Muscle layer of duodenum (tissue), 2 donors: ENCODE measurements at regions not wholly inside any gene's neighbourhood (a gene's known extent, or its start where the extent isn't known, plus 50 kb on each side); places are given as distances from the start of the nearest gene placed in this dataset.

ENCODE experiments used
- H3K27ac ChIP-seq: one replicate; pipeline ENCODE4 v1.7.0; 2013; ENCODE audit warnings: mild to moderate bottlenecking, low read length
- H3K27me3 ChIP-seq: one replicate; pipeline ENCODE4 v1.7.0; 2013; ENCODE audit warnings: low read depth, mild to moderate bottlenecking, control low read depth, low read length
- H3K36me3 ChIP-seq, 2 donors: one replicate each; pipeline ENCODE4 v1.7.0; 2013; ENCODE audit warnings: low read length in 2 of 2, control low read depth in 1 of 2, mild to moderate bottlenecking in 1 of 2; ENCODE audit not compliant: insufficient read depth in 2 of 2, control insufficient read depth in 1 of 2
- H3K4me1 ChIP-seq, 2 donors: one replicate each; pipeline ENCODE4 v1.7.0; 2013; ENCODE audit warnings: low read length in 2 of 2, mild to moderate bottlenecking in 2 of 2, control low read depth in 1 of 2, moderate library complexity in 1 of 2; ENCODE audit not compliant: insufficient read depth in 2 of 2, control insufficient read depth in 1 of 2
- H3K4me3 ChIP-seq, 2 donors: one replicate each; pipeline ENCODE4 v1.7.0; 2013; ENCODE audit warnings: low read length in 2 of 2, low read depth in 1 of 2, mild to moderate bottlenecking in 1 of 2
- H3K9me3 ChIP-seq, 2 donors: one replicate each; pipeline ENCODE4 v1.7.0; 2013; ENCODE audit warnings: low read length in 2 of 2, control low read depth in 1 of 2, mild to moderate bottlenecking in 1 of 2; ENCODE audit not compliant: control insufficient read depth in 1 of 2
- donor health status: healthy.

DNA sequence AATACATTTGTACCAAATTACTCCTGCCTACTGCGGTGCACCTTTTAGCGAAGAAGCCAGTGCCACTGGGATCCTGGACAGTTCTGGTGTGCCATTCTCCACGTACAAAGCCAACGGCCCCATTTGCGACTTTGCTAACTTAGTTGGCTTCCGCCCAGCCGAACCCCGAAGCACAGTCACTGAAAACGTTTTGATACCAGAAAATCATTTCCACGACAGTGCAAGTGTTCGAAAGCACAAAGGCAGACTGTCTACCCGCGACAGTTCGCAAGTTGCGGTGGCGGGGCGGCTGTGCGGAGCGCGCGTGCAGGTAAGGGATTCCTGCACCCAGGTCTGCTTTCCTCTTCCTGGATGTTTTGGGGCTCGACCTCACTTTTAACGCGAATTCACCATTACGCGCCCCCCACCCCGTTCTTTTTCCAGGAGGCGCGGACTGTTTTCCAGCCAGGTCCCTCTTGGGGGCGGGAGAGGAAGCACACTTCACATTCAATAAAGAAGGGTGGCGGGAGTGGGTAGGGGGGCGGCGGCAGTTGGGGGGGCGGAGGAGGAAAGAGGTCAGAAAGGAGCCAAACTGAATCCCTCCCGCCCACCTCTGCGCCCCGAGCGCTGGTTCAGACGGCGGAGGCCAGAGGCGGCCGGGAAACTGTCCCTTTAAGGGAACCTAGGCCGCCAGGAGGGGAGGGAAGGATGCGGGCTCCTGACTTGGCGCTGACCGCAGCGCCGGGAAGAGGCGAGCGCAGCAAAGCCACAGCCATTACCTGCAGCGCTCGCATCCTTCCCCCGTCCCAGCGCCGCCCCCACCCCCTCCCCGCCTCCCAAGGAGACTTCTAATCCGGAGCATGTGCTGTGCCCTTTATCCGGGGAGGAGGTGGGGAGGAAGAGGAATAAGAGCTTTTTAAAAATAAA is 107.4 kb upstream of the KCTD1 start:
- Histone ChIP-seq H3K27ac (no peak overlapping the region), H3K4me3 (peak overlapping the region; percentile 49 to 69)

DNA sequence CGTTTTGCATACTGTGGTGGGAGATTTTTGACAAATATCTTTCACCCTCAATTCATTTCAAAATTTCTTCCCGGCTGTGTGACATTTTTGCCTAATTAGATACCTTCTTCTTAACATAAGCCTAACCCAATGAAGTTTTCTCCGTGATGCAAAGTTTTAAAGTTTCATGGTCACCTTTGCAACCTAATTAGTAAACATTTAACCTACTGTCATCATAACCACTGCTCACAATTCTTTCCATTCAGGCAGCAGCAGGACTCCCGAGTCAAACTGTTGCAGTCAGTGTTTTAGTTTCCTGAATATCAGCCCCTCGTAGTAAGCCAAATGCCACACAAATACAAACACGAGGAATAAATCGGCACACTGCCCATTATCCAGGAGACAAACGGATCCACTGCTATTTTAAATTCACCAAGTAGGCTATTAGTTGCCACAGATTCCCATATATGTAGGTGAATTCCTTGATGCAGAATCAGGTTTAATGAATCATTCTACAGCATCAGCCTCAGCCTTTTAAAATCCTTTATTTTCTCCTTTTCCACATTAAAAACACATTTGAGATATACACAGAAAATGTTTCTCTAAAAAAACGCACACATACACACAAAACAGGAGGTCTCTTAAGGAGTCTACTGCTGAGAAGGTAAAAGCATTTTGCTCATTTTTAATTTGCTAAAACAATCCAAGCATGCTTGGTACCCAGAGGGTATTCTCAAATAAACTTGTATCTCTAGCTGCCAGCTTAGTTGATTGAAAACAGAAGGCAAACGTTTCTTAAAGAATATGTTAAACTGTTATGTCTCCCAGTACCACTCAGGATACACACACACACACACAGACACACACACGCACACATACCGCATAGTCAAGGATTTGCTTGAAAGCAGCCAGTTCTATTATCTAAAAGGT is 106.5 kb upstream of the KCTD1 start:
- H3K9me3 ChIP-seq: no peaks in the 10 kb centered on the region
- H3K36me3 ChIP-seq: no peaks in the 10 kb centered on the region
- H3K27me3 ChIP-seq: no peaks in the 10 kb centered on the region
- H3K27ac ChIP-seq: no peak overlapping the region
- H3K4me3 ChIP-seq: peak overlapping the region in 1 of 2 donors; percentile 69
- peaks cover 8 to 19% of the 10 kb centered on the region in 2 donors for H3K4me1 ChIP-seq

More for the DNA sequence above, 107.4 kb upstream of the KCTD1 start:
- Histone ChIP-seq H3K36me3 (no peaks in the 10 kb centered on the region), H3K4me1 (peaks cover 8 to 19% of the 10 kb centered on the region in 2 donors), H3K27me3 (no peaks in the 10 kb centered on the region), H3K9me3 (no peaks in the 10 kb centered on the region)

DNA sequence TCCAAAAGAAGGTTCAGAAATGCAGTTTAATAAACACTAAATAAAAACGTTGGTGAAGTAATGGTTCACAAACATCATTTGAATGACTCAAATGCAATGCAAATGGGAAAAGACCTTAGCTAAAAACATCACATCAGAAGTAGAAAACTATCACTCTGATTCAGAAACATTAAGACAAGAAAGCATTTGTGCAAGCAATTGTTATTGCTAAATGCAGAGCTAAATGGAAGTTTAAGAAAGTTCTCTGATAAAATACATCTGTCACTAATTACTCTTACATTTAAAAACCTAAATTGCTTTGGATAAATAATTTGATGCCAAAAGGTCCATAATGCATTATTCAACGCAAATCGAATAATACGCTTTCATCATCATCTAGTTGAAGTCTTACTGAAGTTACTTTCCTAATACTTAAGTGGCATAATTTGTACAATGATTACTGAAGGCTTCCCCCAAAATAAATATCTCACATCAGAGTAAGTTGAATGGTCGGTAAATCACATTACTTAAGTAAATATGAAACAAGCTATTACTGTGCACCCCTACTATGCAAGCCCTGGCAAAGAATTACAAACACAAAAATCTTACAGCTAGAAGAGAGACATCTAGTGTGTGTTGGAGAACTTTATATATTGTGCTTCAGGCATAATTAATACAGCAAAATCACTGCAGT is 105.7 kb upstream of the KCTD1 start:
- peaks cover 8 to 19% of the 10 kb centered on the region in 2 donors for H3K4me1 ChIP-seq
- no peak overlapping the region for H3K27ac ChIP-seq
- H3K36me3 ChIP-seq: no peaks in the 10 kb centered on the region
- H3K27me3 ChIP-seq: no peaks in the 10 kb centered on the region
- no peaks in the 10 kb centered on the region for H3K9me3 ChIP-seq
- H3K4me3 ChIP-seq: no peak overlapping the region

DNA sequence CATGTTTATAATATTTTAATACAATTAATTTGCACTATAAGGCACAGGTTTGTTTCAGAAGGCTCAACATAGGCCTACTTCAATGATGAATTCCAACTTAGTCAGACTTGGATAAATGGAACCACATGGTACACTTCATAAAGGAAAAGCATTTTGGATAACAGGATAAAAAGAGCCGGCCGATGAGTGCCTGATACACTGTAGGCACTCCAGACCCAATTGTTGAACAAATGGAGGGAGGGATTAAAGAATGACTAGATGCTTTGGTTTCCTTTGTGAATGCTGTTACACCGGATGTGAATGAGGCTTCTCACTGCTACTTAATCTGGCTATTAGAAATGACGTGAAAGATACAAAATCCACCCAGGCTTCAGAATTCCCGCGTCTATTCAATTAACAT is 104.1 kb upstream of the KCTD1 start:
- H3K9me3 ChIP-seq: no peaks in the 10 kb centered on the region
- no peaks in the 10 kb centered on the region for H3K27me3 ChIP-seq
- no peak overlapping the region for H3K27ac ChIP-seq
- H3K36me3 ChIP-seq: no peaks in the 10 kb centered on the region
- peaks cover 2 to 10% of the 10 kb centered on the region in 2 donors for H3K4me1 ChIP-seq
- H3K4me3 ChIP-seq: no peak overlapping the region

DNA sequence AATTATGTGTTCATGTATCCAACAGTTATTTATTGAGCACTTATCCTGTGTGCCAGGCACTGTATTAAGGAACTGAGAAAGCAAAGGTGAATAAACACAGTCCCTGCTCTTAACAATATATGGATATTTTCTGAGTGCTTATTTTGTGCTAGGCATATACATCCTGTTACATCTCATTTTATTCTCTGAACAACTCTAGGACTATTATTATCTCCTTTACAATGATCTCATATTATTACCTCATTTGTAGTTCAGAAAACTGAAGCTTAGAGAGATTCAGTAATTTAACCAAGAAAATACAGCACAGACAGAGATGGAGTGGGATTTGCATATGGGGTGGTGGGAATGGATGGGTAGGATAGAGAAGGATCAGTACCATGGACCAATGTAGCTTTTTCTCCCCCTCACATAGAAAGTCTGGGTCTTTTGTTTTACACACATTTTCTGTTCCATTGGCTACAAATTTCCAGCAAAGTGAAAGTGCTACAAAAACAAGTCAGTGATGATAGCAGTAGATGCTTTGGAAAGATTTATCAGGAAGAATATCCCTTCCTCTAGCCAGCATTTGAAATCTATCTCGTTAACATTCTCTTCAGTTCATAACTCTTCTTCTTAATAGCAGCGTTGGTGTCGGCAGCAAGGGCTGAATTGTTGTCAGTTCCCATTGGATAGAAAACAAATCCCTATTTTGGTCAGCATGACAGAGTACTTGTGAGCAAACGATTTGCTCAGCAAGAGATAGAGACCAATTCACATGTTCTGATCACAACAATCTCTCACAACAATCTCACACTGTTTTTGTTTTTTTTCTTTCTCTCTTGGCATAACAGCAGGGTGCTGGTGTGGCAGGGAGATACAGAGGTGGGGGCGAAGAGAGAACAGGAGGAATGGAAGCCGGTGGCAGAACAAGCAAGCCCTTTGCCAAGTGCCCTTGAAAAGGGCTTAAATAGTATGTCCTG is 102.2 kb upstream of the KCTD1 start:
- H3K4me1 ChIP-seq: peaks cover 0 to 7% of the 10 kb centered on the region in 2 donors
- no peaks in the 10 kb centered on the region for H3K9me3 ChIP-seq
- H3K36me3 ChIP-seq: no peaks in the 10 kb centered on the region
- no peaks in the 10 kb centered on the region for H3K27me3 ChIP-seq
- H3K27ac ChIP-seq: no peak overlapping the region
- no peak overlapping the region for H3K4me3 ChIP-seq

DNA sequence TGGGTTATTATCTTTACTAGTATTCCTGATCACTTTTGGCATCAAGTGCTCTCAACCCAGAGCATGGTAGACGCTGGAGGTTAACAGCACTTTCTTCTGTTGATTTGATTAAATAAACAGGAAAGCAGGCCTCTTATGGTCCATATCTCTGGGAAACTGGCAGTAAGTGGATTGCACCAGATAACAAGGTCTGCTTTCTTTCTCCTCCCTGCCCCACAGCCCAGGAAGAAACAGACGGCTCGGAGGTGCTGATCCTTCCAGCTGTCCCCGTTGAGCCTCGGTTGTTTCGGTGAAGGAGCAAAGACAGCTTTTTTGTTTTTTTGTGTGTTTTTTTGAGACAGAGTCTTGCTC is 100.8 kb upstream of the KCTD1 start:
- Histone ChIP-seq H3K9me3 (no peaks in the 10 kb centered on the region), H3K27ac (no peak overlapping the region), H3K27me3 (no peaks in the 10 kb centered on the region), H3K4me3 (no peak overlapping the region), H3K36me3 (no peaks in the 10 kb centered on the region), H3K4me1 (no peaks in the 10 kb centered on the region)

DNA sequence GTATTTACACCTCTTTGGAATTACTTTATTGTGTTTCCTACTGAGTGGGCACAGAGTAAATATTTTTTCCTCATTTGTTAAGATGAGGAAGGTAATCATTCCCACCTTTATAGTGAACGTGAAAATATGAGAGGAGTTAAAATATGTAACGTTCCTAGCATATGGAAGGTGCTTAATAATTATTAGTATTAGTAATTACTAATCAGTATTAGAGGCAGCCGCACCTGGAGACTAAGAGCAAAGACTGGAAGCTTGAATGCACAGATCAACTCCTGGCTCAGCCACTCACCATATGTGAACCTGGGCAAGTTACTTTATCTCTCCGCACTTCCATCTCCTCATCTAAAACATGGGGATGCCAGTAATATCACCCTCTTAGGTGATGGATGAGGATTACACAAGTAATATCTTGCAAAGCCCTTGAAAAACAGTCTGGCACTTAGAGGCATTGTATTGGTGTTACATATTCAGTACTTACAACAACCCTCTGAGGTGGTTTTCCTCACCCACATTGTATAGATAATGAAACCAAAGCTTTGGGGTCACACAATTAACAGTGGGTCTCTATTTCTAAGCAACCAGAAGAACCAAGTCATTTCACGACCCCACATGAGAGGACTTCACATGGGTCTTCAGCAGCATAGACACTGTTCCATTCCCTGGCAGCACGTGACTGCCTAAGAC is 100.3 kb upstream of the KCTD1 start:
- H3K27ac ChIP-seq: no peak overlapping the region

DNA sequence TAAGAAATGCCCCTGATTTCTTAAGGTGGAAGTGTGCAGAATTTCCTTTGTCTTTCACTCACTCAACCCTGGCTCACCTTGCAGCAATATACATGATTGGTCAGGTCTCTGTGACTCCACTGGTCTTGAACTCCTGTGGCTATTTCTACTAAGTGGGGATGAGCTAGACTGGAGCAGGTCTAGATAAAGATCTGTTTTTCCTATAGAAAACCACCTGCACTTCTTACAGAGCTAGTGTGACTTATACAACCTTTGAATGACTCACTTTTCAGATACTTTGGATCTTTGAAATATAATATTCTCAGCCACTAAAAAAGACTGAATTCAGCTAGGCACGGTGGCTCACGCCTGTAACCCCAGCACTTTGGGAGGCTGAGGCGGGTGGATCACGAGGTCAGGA is 98.5 kb upstream of the KCTD1 start:
- Histone ChIP-seq H3K9me3 (no peaks in the 10 kb centered on the region), H3K27me3 (no peaks in the 10 kb centered on the region), H3K27ac (no peak overlapping the region), H3K36me3 (no peaks in the 10 kb centered on the region), H3K4me3 (no peak overlapping the region), H3K4me1 (no peaks in the 10 kb centered on the region)

More for the DNA sequence above, 100.3 kb upstream of the KCTD1 start:
- Histone ChIP-seq H3K36me3 (no peaks in the 10 kb centered on the region), H3K9me3 (no peaks in the 10 kb centered on the region), H3K27me3 (no peaks in the 10 kb centered on the region), H3K4me3 (no peak overlapping the region), H3K4me1 (no peaks in the 10 kb centered on the region)

DNA sequence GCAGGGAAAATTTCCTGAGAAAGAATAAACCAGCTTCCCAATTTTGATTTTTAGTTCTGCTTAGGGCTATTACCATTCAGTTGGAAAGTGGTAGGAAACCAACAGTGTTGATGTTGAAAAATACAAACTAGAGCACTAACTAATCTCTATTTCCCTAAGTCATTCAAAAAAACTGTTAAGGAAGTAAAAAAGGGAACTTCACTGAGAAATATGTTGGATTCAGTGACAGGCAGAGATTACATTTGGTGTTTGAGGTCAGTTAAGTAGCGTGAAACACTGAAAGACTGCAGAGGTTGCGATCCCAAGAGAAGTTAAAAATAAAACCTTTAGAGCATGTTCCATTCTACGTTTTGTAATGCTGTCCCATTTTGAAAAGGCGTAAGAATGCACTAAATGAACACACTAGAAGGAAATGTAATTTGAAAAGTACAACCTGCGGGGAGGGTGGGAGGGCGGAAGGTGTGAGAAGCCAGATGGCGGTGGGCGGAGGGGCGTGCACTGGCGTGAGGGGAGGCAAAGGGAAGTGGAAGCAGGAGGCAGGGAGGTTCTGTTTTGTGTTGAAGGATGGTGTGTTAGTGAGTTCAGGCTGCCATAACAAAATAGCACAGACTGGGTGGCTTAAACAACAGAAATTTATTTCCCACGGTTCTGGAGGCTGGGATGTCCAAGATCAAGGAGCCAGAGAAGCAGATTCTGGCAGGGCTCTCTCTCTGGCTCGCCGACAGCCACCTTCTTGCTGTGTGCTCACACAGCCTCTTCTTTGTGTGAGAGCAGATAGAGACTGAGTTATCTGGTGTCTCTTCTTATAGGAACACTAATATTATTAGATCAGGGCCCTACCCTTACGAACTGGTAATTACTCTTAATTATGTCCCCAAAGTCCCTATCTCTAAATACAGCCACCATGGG is 94.3 kb upstream of the KCTD1 start:
- H3K27me3 ChIP-seq: no peaks in the 10 kb centered on the region
- no peaks in the 10 kb centered on the region for H3K4me1 ChIP-seq
- H3K36me3 ChIP-seq: no peaks in the 10 kb centered on the region
- no peak overlapping the region for H3K4me3 ChIP-seq
- H3K9me3 ChIP-seq: no peaks in the 10 kb centered on the region
- H3K27ac ChIP-seq: no peak overlapping the region
